Osteoblast (primary cell): ENCODE measurements at regions not wholly inside any gene's neighbourhood (a gene's known extent, or its start where the extent isn't known, plus 50 kb on each side); places are given as distances from the start of the nearest gene placed in this dataset.

Experiments
- DNase-seq: peaks from one replicate; pipeline ENCODE4 v3.0.0; 2011; ENCODE audit warnings: low spot score, mixed read lengths; ENCODE audit not compliant: insufficient read length; ENCODE audit errors: missing footprints
- H2AFZ ChIP-seq: 2 replicates; pipeline ENCODE4 v1.6.0; 2011; ENCODE audit warnings: mild to moderate bottlenecking, low read length
- H3K27ac ChIP-seq: 2 replicates; pipeline ENCODE4 v1.5.1; 2011; ENCODE audit warnings: mild to moderate bottlenecking, low read depth, low read length, moderate library complexity
- H3K27me3 ChIP-seq: 2 replicates; pipeline ENCODE4 v1.6.0; 2012; ENCODE audit warnings: mild to moderate bottlenecking, control low read depth, inconsistent platforms, low read length, moderate library complexity; ENCODE audit not compliant: insufficient read depth
- H3K36me3 ChIP-seq: 2 replicates; pipeline ENCODE4 v1.5.1; 2011; ENCODE audit warnings: mild to moderate bottlenecking, low read length, control low read depth, moderate library complexity; ENCODE audit not compliant: insufficient read depth
- H3K4me1 ChIP-seq: 2 replicates; pipeline ENCODE4 v1.5.1; 2011; ENCODE audit warnings: mild to moderate bottlenecking, low read length, control low read depth, moderate library complexity; ENCODE audit not compliant: insufficient read depth
- H3K4me2 ChIP-seq: 2 replicates; pipeline ENCODE4 v1.6.0; 2011; ENCODE audit warnings: mild to moderate bottlenecking, low read length; ENCODE audit not compliant: insufficient read depth
- H3K4me3 ChIP-seq: fragments of 200-600 bp; sonication (generic); 3 replicates; pipeline ENCODE4 v1.5.1; 2012; ENCODE audit warnings: mild to moderate bottlenecking, low read length, inconsistent platforms; ENCODE audit not compliant: insufficient read depth
- H3K79me2 ChIP-seq: 2 replicates; pipeline ENCODE4 v1.6.0; 2012; ENCODE audit warnings: mild to moderate bottlenecking, low read length, control low read depth, inconsistent platforms; ENCODE audit not compliant: insufficient read depth
- H3K9me3 ChIP-seq: 2 replicates; pipeline ENCODE4 v1.5.1; 2011; ENCODE audit warnings: low read depth, low read length, control low read depth
- H4K20me1 ChIP-seq: 2 replicates; pipeline ENCODE4 v1.6.0; 2012; ENCODE audit warnings: mild to moderate bottlenecking, low read length, control low read depth; ENCODE audit not compliant: insufficient read depth
- CTCF ChIP-seq: IDR thresholded peaks from 2 replicates; pipeline ENCODE4 v1.5.1; 2011; ENCODE audit warnings: mild to moderate bottlenecking, low read depth, low read length, moderate library complexity; ENCODE audit errors: extremely low read depth

- no peak for DNase-seq
- H2AFZ ChIP-seq = no peak overlapping the region
Observed at GRCh38 chr6:99148761-99149160, 200.7 kb downstream of the FAXC start.

GRCh38 chr6:99148111-99148510 lies 200.4 kb upstream of the FBXL4 start:
- no peak for DNase-seq
- Histone ChIP-seq H2AFZ (no peak overlapping the region), H3K27ac (no peak overlapping the region), H3K27me3 (no peaks in the 10 kb centered on the region), H3K4me1 (no peaks in the 10 kb centered on the region), H3K36me3 (no peaks in the 10 kb centered on the region), H3K4me3 (no peak overlapping the region), H3K9me3 (no peaks in the 10 kb centered on the region), H4K20me1 (no peaks in the 10 kb centered on the region), H3K4me2 (no peak overlapping the region), H3K79me2 (no peaks in the 10 kb centered on the region)
- no peak for TF ChIP-seq CTCF

More at GRCh38 chr6:99148761-99149160, 200.7 kb downstream of the FAXC start:
- Histone ChIP-seq H3K79me2 (no peaks in the 10 kb centered on the region), H3K4me3 (no peak overlapping the region), H4K20me1 (no peaks in the 10 kb centered on the region), H3K4me2 (no peak overlapping the region), H3K27ac (no peak overlapping the region), H3K9me3 (no peaks in the 10 kb centered on the region), H3K36me3 (no peaks in the 10 kb centered on the region), H3K27me3 (no peaks in the 10 kb centered on the region), H3K4me1 (no peaks in the 10 kb centered on the region)
- TF ChIP-seq CTCF = no peak

- H3K4me3 ChIP-seq = no peak overlapping the region
- H4K20me1 ChIP-seq = no peaks in the 10 kb centered on the region
- no peak overlapping the region for H3K27ac ChIP-seq
- H2AFZ ChIP-seq = no peak overlapping the region
- TF ChIP-seq CTCF = no peak
- DNase-seq = no peak
- H3K4me2 ChIP-seq = no peak overlapping the region
- H3K9me3 ChIP-seq = no peaks in the 10 kb centered on the region
- H3K4me1 ChIP-seq = no peaks in the 10 kb centered on the region
- H3K79me2 ChIP-seq = no peaks in the 10 kb centered on the region
- no peaks in the 10 kb centered on the region for H3K27me3 ChIP-seq
- H3K36me3 ChIP-seq = no peaks in the 10 kb centered on the region
Observed at GRCh38 chr6:99147206-99147605, 199.5 kb upstream of the FBXL4 start.

GRCh38 chr6:99146711-99147110 lies 199.0 kb upstream of the FBXL4 start:
- no peak overlapping the region for H3K4me3 ChIP-seq
- H2AFZ ChIP-seq = no peak overlapping the region
- H4K20me1 ChIP-seq = no peaks in the 10 kb centered on the region
- no peaks in the 10 kb centered on the region for H3K4me1 ChIP-seq
- H3K9me3 ChIP-seq = no peaks in the 10 kb centered on the region
- H3K4me2 ChIP-seq = no peak overlapping the region
- no peak for DNase-seq
- no peaks in the 10 kb centered on the region for H3K36me3 ChIP-seq
- no peaks in the 10 kb centered on the region for H3K27me3 ChIP-seq
- H3K79me2 ChIP-seq = no peaks in the 10 kb centered on the region
- no peak overlapping the region for H3K27ac ChIP-seq
- TF ChIP-seq CTCF = no peak
